Choroid plexus epithelial cell (primary cell): ENCODE measurements at regions not wholly inside any gene's neighbourhood (a gene's known extent, or its start where the extent isn't known, plus 50 kb on each side); places are given as distances from the start of the nearest gene placed in this dataset.

Experiments used
- DNase-seq: peaks from one replicate; pipeline ENCODE4 v3.0.0-alpha.2; 2010; ENCODE audit warnings: low read depth
- H3K4me3 ChIP-seq: 2 replicates; pipeline ENCODE4 v1.5.1; 2011; ENCODE audit warnings: low read depth, mild to moderate bottlenecking, control low read depth, low read length, moderate library complexity
- CTCF ChIP-seq: conservative IDR thresholded peaks from 2 replicates; pipeline ENCODE4 v1.5.1; 2011; ENCODE audit warnings: low read depth, mild to moderate bottlenecking, control low read depth, inconsistent platforms, low read length, moderate library complexity

GRCh38 chr9:107905308-107906020, 415.9 kb upstream of the KLF4 start:
- no peak for DNase-seq
- H3K4me3 ChIP-seq: no peak overlapping the region
- no peak for TF ChIP-seq CTCF

GRCh38 chr9:107899961-107900330, 410.4 kb upstream of the KLF4 start:
- DNase-seq: no peak
- TF ChIP-seq CTCF: no peak
- no peak overlapping the region for H3K4me3 ChIP-seq

- DNase-seq: no peak
- H3K4me3 ChIP-seq: no peak overlapping the region
- TF ChIP-seq CTCF: no peak
Measured at GRCh38 chr9:107898761-107899160, 409.2 kb upstream of the KLF4 start.

- no peak for DNase-seq
- no peak overlapping the region for H3K4me3 ChIP-seq
- no peak for TF ChIP-seq CTCF
Measured at GRCh38 chr9:107896544-107896943, 407.0 kb upstream of the KLF4 start.

- TF ChIP-seq CTCF: no peak
- DNase-seq: no peak
Measured at GRCh38 chr9:107895501-107896001, 406.0 kb upstream of the KLF4 start.

GRCh38 chr9:107894572-107895261, 405.1 kb upstream of the KLF4 start:
- DNase-seq: no peak
- no peak overlapping the region for H3K4me3 ChIP-seq
- no peak for TF ChIP-seq CTCF

More at GRCh38 chr9:107895501-107896001, 406.0 kb upstream of the KLF4 start:
- no peak overlapping the region for H3K4me3 ChIP-seq
